ENCODE measurements at regions not wholly inside any gene's neighbourhood (a gene's known extent, or its start where the extent isn't known, plus 50 kb on each side); places are given as distances from the start of the nearest gene placed in this dataset.
A peak's percentile ranks its signal among the peaks of the same experiment; 100 is the strongest.
"Not testable (repeated sequence)": the region's sequence is repeated elsewhere in the genome, so short reads cannot be mapped to it uniquely, and the experiment has no call there.

DNA sequence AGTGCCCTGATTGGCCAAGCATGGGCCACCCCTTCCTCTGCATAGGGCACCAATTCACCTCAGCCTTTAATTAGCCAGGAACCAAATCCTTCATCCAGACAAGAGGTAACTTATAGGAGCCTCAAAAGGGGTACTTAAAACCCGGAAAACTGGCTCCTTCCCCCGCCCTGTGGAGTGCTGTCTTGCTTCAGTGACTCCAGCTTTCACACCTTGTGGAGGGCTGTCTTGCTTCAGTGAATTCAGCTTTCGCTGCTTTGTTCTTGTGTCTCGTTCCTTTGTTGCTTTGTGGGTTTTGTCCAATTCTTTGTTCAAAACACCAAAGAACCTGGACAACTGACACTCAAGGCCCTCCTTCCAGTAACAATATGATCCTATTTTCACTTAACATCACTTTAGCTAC lies 82.2 kb upstream of the FRG1 start:
- DNase-seq, result no peak

DNA sequence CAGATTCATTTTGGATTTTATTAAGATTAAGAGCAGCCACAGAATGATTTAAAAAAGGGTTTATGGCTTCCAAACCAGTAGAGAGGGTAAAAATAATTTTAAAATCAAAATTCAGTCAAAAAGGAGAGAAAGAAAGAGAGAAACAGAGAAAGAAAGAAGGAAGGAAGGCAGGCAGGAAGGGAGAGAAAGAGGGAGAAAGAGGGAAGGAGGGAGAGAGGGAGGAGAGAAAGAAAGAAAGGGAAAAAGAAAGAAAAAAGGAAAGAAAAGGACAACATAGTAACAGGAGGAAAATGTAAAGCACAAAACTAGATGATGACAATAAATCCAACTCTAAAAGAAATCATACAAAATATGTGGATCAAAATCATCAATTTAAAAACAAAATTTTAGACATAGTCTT lies 79.6 kb upstream of the FRG1 start:
- DNase-seq, result no peak

DNA sequence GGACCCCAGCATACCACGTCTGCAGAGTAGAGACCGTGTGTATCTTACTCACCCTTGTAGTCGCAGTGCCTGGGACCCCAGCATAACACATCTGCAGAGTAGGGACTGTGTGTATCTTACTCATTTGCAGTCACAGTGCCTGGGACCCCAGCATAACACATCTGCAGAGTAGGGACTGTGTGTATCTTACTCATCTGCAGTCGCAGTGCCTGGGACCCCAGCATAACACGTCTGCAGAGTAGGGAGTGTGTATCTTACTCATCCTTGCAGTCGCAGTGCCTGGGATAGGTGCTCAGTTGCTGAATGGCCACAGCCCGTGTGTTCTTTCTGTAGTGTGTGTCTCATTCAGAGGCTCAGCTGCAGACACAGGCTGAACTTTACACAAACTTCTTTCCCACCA lies 71.4 kb upstream of the FRG1 start:
- no peak for DNase-seq

DNA sequence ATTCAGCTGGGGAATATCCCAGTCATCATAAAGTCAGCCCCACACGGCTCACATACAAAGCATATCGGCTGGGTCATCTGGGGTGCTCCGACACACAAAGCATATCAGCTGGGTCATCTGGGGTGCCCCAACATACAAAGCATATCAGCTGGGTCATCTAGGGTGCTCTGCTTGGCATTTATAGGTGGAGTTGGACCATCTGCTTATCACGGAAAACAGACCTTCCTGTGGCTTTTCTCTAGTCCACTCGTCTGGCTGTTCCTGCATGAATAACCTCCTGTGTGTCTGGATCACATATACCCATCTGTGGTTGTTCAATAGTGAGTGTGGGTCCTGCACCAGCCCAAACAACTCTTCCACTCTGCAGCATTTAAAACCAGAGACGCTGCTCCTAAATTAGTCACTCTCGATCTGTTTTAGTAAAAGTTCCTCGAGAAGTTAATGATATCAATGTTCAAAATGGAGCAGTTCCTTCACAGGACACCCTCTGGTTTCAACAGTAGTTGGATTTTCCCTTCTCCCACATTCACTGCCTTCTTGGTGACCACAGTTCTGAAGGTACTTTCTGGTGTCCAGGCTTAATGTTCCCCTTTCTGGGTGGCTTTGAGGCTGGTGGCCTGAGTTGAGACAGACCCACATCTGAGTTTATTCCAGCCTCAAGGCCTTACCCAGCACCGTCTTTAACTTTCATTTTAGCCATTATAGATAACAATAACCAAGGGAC lies 70.0 kb upstream of the FRG1 start:
- no peak for DNase-seq

DNA sequence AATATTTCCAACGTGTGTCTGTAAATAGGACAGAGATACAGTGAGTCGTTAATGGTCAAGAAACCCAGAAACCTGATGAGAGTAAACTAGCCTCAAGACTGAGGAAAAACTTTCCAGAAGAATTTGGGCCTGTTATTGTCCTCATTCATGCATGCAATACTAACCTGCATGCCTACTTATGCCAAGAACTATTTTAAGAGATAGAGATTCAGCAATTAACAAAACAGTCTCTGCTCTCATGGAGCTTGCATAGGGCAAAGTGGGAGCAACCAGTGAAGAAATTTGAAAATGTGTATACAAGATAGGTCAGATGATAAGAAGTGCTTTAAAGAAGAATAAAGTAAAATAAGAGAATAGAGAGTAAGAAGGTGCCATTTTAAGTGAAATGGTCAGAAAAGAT lies 66.1 kb upstream of the FRG1 start:
- no peak for DNase-seq

DNA sequence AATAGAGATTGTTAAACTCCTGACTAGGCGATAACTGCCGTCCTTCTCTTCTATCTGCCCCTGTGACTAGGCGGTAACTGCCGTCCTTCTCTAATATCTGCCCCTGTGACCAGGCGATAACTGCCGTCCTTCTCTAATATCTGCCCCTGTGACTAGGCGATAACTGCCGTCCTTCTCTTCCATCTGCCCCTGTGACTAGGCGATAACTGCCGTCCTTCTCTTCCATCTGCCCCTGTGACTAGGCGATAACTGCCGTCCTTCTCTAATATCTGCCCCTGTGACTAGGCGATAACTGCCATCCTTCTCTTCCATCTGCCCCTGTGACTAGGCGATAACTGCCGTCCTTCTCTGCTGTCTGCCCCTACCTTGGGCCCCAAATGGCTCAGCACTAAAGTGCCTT lies 59.5 kb upstream of the FRG1 start:
- DNase-seq, result peak; percentile 6 to 9

DNA sequence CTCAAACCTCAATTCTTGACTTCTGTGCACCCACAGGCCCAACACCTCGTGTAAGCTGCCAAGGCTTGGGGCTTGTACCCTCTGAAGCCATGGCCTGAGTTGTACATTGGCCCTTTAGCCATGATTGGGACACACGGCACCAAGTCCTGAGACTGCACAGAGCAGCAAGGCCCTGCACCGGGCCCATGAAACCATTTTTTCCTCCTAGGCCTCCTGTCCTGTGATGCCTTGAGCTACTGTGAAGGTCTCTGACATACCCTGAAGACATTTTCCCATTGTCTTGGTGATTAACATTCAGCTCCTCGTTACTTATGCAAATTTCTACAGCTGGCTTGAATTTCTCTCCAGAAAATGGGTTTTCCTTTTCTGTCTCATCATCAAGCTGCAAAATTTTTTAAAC lies 52.3 kb upstream of the FRG1 start:
- not testable (repeated sequence) for DNase-seq
